ENCODE measurements at regions not wholly inside any gene's neighbourhood (a gene's known extent, or its start where the extent isn't known, plus 50 kb on each side); places are given as distances from the start of the nearest gene placed in this dataset.
"Not testable (repeated sequence)": the region's sequence is repeated elsewhere in the genome, so short reads cannot be mapped to it uniquely, and the experiment has no call there.

- Histone ChIP-seq H3K9me3 (no peaks in the 10 kb centered on the region), H3K36me3 (no peaks in the 10 kb centered on the region), H3K4me3 (no peak overlapping the region), H3K4me1 (no peaks in the 10 kb centered on the region), H3K27ac (no peak overlapping the region), H3K27me3 (peaks cover 0 to 6% (median 0%) of the 10 kb centered on the region in 4 donors)
- 85 to 87% methylated on average over 7 to 8 of the region's 8 CpGs for WGBS, 2 donors
- TF ChIP-seq CTCF (IDR thresholded peaks at IDR 0.05) (no peak), POLR2A (IDR thresholded peaks at IDR 0.05) (no peak)
- intact Hi-C loops (cut with DNase I) = no loop called here
- DNase-seq = no peak
Measured at GRCh38 chr19:30112666-30113065, 170.6 kb downstream of the URI1 start.

- no peaks in the 10 kb centered on the region for H3K4me1 ChIP-seq
- WGBS, 2 donors = 55 to 68% methylated on average over 5 of the region's 5 CpGs
- H3K27me3 ChIP-seq = peaks cover 0 to 6% (median 0%) of the 10 kb centered on the region in 4 donors
- no peaks in the 10 kb centered on the region for H3K9me3 ChIP-seq
- TF ChIP-seq CTCF (IDR thresholded peaks at IDR 0.05) = no peak
- TF ChIP-seq POLR2A (IDR thresholded peaks at IDR 0.05) = no peak
- H3K36me3 ChIP-seq = no peaks in the 10 kb centered on the region
- H3K4me3 ChIP-seq = no peak overlapping the region
- intact Hi-C loops (cut with DNase I) = no loop called here
- H3K27ac ChIP-seq = no peak overlapping the region
- DNase-seq = no peak
Measured at GRCh38 chr19:30113186-30113585, 171.1 kb downstream of the URI1 start.

- DNase-seq; intact Hi-C loops (cut with DNase I); H3K27ac ChIP-seq; H3K4me1 ChIP-seq; H3K27me3 ChIP-seq; H3K36me3 ChIP-seq; H3K4me3 ChIP-seq; H3K9me3 ChIP-seq: not testable (repeated sequence)
- WGBS, 2 donors = 71 to 81% methylated on average over 5 of the region's 5 CpGs
Measured at GRCh38 chr19:30114095-30114494, 172.1 kb downstream of the URI1 start.

GRCh38 chr19:30115947-30116346 is 173.9 kb downstream of the URI1 start:
- no peak for DNase-seq
- intact Hi-C loops (cut with DNase I) = no loop called here
- Histone ChIP-seq H3K36me3 (no peaks in the 10 kb centered on the region), H3K4me1 (no peaks in the 10 kb centered on the region), H3K27me3 (peaks cover 0 to 3% (median 0%) of the 10 kb centered on the region in 4 donors), H3K4me3 (no peak overlapping the region), H3K9me3 (no peaks in the 10 kb centered on the region), H3K27ac (no peak overlapping the region)
- WGBS, 2 donors = 50 to 76% methylated on average over 1 to 2 of the region's 2 CpGs
- no peak for TF ChIP-seq POLR2A (IDR thresholded peaks at IDR 0.05)
- TF ChIP-seq CTCF (IDR thresholded peaks at IDR 0.05) = no peak

- Histone ChIP-seq H3K27me3 (peaks cover 0 to 8% (median 0%) of the 10 kb centered on the region in 4 donors), H3K27ac (no peak overlapping the region), H3K9me3 (no peaks in the 10 kb centered on the region), H3K36me3 (no peaks in the 10 kb centered on the region), H3K4me1 (no peaks in the 10 kb centered on the region), H3K4me3 (no peak overlapping the region)
- intact Hi-C loops (cut with DNase I) = no loop called here
- no peak for DNase-seq
- TF ChIP-seq POLR2A (IDR thresholded peaks at IDR 0.05) = no peak
- no peak for TF ChIP-seq CTCF (IDR thresholded peaks at IDR 0.05)
Measured at GRCh38 chr19:30116530-30116929, 174.5 kb downstream of the URI1 start.

- no peak overlapping the region for H3K4me3 ChIP-seq
- WGBS, 2 donors = 68 to 89% methylated on average over 3 to 7 of the region's 16 CpGs
- DNase-seq = no peak
- no peaks in the 10 kb centered on the region for H3K36me3 ChIP-seq
- H3K27ac ChIP-seq = no peak overlapping the region
- H3K4me1 ChIP-seq = no peaks in the 10 kb centered on the region
- H3K9me3 ChIP-seq = no peaks in the 10 kb centered on the region
- intact Hi-C loops (cut with DNase I) = no loop called here
- TF ChIP-seq CTCF (IDR thresholded peaks at IDR 0.05) (no peak), POLR2A (IDR thresholded peaks at IDR 0.05) (no peak)
- H3K27me3 ChIP-seq = peaks cover 0 to 11% (median 0%) of the 10 kb centered on the region in 4 donors
Measured at GRCh38 chr19:30116984-30117555, 175.0 kb downstream of the URI1 start.

Data from esophagus squamous epithelium (tissue), 5 donors.